ENCODE measurements at regions not wholly inside any gene's neighbourhood (a gene's known extent, or its start where the extent isn't known, plus 50 kb on each side); places are given as distances from the start of the nearest gene placed in this dataset.

GRCh38 chr17:20948984-20949777, 93.6 kb downstream of the USP22 start:
- TF ChIP-seq CTCF (IDR thresholded peaks at IDR 0.05; ENCODE audit: unreplicated experiment) = no peak
- H3K9me3 Mint-ChIP-seq = peaks cover 7% of the 10 kb centered on the region
- H3K4me3 Mint-ChIP-seq = no peak overlapping the region
- peaks cover 7% of the 10 kb centered on the region for H3K4me1 Mint-ChIP-seq
- no peak for DNase-seq (ENCODE audit: low spot score in 2 of 2, unreplicated experiment in 2 of 2)
- no peak overlapping the region for H3K27ac Mint-ChIP-seq
- peaks cover 38% of the 10 kb centered on the region for H3K36me3 Mint-ChIP-seq
- H3K27me3 Mint-ChIP-seq (ENCODE audit: low read depth) = no peaks in the 10 kb centered on the region

All from mesothelial cell of epicardium (in vitro differentiated cells).